H1 (cell line): ENCODE measurements at regions not wholly inside any gene's neighbourhood (a gene's known extent, or its start where the extent isn't known, plus 50 kb on each side); places are given as distances from the start of the nearest gene placed in this dataset.

Experiments
- CEBPB ChIP-seq: IDR thresholded peaks from 2 replicates; pipeline ENCODE4 v1.6.1; 2012; ENCODE audit warnings: low read depth, low read length
- CHD1 ChIP-seq: IDR thresholded peaks from 2 replicates; pipeline ENCODE4 v1.6.1; 2012; ENCODE audit warnings: low read depth, low read length, improper control_type of control experiment
- EP300 ChIP-seq, 2 experiments: IDR thresholded peaks; 1 replicate in 1 of 2; 2 replicates in 1 of 2; pipeline ENCODE4 v1.6.1; 2011 to 2012; ENCODE audit warnings: low read depth in 2 of 2, low read length in 2 of 2, mild to moderate bottlenecking in 2 of 2, borderline replicate concordance in 1 of 2, inconsistent platforms in 1 of 2, moderate library complexity in 1 of 2
- FOSL1 ChIP-seq: IDR thresholded peaks from 2 replicates; pipeline ENCODE4 v1.6.1; 2011; ENCODE audit warnings: mild to moderate bottlenecking, low read depth, low read length, moderate library complexity; ENCODE audit not compliant: insufficient read depth
- GABPA ChIP-seq: IDR thresholded peaks from 2 replicates; pipeline ENCODE4 v1.6.1; 2011; ENCODE audit warnings: mild to moderate bottlenecking, low read length, moderate library complexity, borderline replicate concordance; ENCODE audit not compliant: insufficient read depth
- POLR2A ChIP-seq, 2 experiments: IDR thresholded peaks; 1 replicate in 1 of 2; 2 replicates in 1 of 2; pipeline ENCODE4 v1.6.1; 2011; ENCODE audit warnings: low read depth in 2 of 2, low read length in 2 of 2, mild to moderate bottlenecking in 2 of 2; ENCODE audit errors: control extremely low read depth in 1 of 2
- RFX5 ChIP-seq: IDR thresholded peaks from 2 replicates; pipeline ENCODE4 v1.6.1; 2011; ENCODE audit warnings: low read depth, low read length, improper control_type of control experiment, borderline replicate concordance
- SIN3A ChIP-seq, 2 experiments: IDR thresholded peaks in 1 of 2; conservative IDR thresholded peaks in 1 of 2; 2 replicates each; pipeline ENCODE4 v1.6.1; 2011 to 2012; ENCODE audit warnings: low read length in 2 of 2, improper control_type of control experiment in 1 of 2, low read depth in 1 of 2, mild to moderate bottlenecking in 1 of 2
- TCF12 ChIP-seq: IDR thresholded peaks from 2 replicates; pipeline ENCODE4 v1.6.1; 2011; ENCODE audit warnings: low read depth, mild to moderate bottlenecking, low read length
- YY1 ChIP-seq: IDR thresholded peaks from 2 replicates; pipeline ENCODE4 v1.6.1; 2011; ENCODE audit warnings: low read depth, mild to moderate bottlenecking, low read length
- TF ChIP-seq, protein P1 (sequence below), 3 experiments: IDR thresholded peaks; 1 replicate in 2 of 3; 2 replicates in 1 of 3; pipeline versions ENCODE4 v1.5.1 to v1.6.1; 2011; ENCODE audit warnings: low read length in 3 of 3, mild to moderate bottlenecking in 3 of 3, inconsistent platforms in 2 of 3, low read depth in 1 of 3, moderate library complexity in 1 of 3; ENCODE audit not compliant: insufficient read depth in 1 of 3; ENCODE audit errors: control extremely low read depth in 1 of 3
- TF ChIP-seq, protein P2 (sequence below): IDR thresholded peaks from 2 replicates; pipeline ENCODE4 v1.6.1; 2011; ENCODE audit warnings: low read depth, mild to moderate bottlenecking, low read length; ENCODE audit not compliant: insufficient read depth

DNA sequence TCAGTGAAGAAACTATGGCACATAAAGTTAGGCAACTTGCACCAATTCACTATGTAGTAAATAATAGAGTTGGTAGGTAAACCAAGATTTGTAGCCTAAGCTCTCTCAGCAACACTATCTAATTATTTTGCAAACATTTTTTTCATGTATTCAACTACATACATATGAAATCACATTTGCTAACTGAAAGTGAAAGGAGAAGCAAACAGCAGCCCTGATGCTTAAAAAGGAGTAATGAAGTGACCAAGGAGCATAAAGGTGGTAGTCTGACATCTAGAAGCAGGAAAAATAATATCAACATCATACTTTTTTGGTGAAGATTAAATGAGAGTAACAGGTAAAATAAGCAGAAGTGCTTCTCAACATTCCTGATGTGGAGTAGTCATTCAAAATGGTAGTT is 603.7 kb downstream of the GRXCR1 start:
- no peak for TF ChIP-seq SIN3A (conservative IDR thresholded peaks at IDR 0.05 in 1 of 2, IDR thresholded peaks at IDR 0.05 in 1 of 2; ENCODE audit: low read depth in 1 of 2, low read length in 2 of 2)
- TF ChIP-seq EP300 (IDR thresholded peaks at IDR 0.05; ENCODE audit: borderline replicate concordance in 1 of 2, low read depth in 2 of 2, low read length in 2 of 2) = no peak
- TF ChIP-seq POLR2A (IDR thresholded peaks at IDR 0.05; ENCODE audit: control extremely low read depth in 1 of 2, low read depth in 2 of 2, low read length in 2 of 2) = no peak
- TF ChIP-seq, protein P1, sequence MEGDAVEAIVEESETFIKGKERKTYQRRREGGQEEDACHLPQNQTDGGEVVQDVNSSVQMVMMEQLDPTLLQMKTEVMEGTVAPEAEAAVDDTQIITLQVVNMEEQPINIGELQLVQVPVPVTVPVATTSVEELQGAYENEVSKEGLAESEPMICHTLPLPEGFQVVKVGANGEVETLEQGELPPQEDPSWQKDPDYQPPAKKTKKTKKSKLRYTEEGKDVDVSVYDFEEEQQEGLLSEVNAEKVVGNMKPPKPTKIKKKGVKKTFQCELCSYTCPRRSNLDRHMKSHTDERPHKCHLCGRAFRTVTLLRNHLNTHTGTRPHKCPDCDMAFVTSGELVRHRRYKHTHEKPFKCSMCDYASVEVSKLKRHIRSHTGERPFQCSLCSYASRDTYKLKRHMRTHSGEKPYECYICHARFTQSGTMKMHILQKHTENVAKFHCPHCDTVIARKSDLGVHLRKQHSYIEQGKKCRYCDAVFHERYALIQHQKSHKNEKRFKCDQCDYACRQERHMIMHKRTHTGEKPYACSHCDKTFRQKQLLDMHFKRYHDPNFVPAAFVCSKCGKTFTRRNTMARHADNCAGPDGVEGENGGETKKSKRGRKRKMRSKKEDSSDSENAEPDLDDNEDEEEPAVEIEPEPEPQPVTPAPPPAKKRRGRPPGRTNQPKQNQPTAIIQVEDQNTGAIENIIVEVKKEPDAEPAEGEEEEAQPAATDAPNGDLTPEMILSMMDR (IDR thresholded peaks at IDR 0.05; ENCODE audit: control extremely low read depth in 1 of 3, insufficient read depth in 1 of 3, low read depth in 1 of 3, low read length in 3 of 3) = no peak
- TF ChIP-seq, protein P2, sequence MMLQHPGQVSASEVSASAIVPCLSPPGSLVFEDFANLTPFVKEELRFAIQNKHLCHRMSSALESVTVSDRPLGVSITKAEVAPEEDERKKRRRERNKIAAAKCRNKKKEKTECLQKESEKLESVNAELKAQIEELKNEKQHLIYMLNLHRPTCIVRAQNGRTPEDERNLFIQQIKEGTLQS = no peak
- no peak for TF ChIP-seq RFX5
- TF ChIP-seq YY1 = no peak
- no peak for TF ChIP-seq CEBPB
- TF ChIP-seq GABPA = no peak
- TF ChIP-seq FOSL1 = no peak
- TF ChIP-seq CHD1 = no peak
- TF ChIP-seq TCF12 = no peak
